ENCODE measurements at regions not wholly inside any gene's neighbourhood (a gene's known extent, or its start where the extent isn't known, plus 50 kb on each side); places are given as distances from the start of the nearest gene placed in this dataset.

DNA sequence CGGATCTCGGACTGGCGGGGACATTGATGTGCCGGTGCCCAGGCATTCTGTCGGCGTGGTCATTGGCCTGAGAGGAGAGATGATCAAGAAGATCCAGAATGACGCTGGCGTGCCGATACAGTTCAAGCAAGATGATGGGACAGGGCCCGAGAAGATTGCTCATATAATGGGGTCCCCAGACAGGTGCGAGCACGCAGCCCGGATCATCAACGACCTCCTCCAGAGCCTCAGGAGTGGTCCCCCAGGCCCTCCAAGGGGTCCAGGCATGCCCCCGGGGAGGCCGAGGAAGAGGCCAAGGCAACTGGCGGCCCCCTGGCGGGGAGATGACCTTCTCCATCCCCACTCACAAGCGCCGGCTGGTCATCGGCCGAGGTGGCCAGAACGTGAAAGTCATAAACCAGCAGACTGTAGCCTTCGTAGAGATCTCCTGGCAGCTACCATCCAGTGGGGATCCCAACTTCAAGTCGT is 106.5 kb upstream of the MTAP start:
- no peak overlapping the region for H3K27ac ChIP-seq
- TF ChIP-seq, protein P1, sequence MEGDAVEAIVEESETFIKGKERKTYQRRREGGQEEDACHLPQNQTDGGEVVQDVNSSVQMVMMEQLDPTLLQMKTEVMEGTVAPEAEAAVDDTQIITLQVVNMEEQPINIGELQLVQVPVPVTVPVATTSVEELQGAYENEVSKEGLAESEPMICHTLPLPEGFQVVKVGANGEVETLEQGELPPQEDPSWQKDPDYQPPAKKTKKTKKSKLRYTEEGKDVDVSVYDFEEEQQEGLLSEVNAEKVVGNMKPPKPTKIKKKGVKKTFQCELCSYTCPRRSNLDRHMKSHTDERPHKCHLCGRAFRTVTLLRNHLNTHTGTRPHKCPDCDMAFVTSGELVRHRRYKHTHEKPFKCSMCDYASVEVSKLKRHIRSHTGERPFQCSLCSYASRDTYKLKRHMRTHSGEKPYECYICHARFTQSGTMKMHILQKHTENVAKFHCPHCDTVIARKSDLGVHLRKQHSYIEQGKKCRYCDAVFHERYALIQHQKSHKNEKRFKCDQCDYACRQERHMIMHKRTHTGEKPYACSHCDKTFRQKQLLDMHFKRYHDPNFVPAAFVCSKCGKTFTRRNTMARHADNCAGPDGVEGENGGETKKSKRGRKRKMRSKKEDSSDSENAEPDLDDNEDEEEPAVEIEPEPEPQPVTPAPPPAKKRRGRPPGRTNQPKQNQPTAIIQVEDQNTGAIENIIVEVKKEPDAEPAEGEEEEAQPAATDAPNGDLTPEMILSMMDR (conservative IDR thresholded peaks at IDR 0.05), result no peak

DNA sequence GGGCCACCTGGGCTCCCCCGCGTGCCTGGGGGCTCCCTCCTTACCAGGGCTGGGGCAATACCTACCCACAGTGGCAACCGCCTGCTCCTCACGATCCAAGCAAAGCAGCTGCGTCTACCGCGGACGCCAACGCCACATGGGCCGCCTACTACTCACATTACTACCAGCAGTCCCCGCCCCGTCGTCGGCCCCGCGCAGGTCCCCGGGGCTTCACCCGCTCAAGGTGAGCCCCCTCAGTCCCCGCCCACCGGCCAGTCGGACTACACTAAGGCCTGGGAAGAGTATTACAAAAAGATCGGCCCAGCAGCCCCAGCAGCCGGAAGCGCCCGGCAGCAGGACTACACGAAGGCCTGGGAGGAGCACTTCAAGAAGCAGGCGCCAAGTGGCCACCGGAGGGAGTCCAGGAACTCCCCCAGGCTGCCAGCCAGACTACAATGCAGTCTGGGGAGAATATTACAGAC is 106.0 kb upstream of the MTAP start:
- TF ChIP-seq, protein P1 (conservative IDR thresholded peaks at IDR 0.05), result no peak
- no peak overlapping the region for H3K27ac ChIP-seq

DNA sequence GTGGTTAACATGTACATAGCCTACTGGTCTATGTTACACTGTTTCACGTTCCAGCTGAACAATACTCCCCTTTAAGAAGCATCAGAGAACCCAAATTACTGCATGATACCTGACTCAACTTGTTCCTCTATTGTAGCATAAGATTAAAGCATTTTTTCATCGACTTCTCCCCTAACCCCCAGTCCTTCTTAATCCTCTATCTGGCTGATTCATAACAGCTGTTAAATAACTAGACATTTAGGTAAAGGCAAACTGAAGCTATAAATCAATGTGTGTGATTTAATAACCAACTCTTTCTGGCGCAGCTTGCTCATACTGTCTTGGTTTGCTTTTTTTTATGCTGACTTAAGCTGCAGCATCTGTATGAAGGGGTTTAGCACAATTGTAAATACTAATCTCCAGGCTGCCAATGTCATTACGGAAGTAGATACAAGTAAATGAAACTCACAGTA is 94.2 kb upstream of the MTAP start:
- TF ChIP-seq, protein P1 (conservative IDR thresholded peaks at IDR 0.05), result no peak
- no peak overlapping the region for H3K27ac ChIP-seq

DNA sequence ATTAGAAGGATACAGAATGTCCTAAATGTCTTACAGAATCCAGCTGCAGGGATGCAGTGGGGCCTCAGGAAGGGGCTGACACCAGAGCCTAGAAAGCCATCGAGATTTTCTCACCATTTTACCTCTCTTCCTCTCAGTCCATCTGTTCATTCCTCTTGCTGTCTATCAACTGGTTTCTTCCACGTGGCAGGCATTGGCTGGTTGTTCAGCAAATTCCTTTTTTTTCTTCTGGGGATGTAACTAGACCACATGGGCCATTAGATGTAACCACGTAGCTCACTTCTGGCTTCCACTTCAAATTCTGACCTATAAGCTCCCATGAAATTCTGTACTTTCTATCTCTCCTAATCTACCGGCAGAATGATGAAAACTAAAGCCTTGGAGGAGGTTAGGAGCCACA is 93.6 kb upstream of the MTAP start:
- no peak overlapping the region for H3K27ac ChIP-seq
- TF ChIP-seq, protein P1 (conservative IDR thresholded peaks at IDR 0.05), result no peak

DNA sequence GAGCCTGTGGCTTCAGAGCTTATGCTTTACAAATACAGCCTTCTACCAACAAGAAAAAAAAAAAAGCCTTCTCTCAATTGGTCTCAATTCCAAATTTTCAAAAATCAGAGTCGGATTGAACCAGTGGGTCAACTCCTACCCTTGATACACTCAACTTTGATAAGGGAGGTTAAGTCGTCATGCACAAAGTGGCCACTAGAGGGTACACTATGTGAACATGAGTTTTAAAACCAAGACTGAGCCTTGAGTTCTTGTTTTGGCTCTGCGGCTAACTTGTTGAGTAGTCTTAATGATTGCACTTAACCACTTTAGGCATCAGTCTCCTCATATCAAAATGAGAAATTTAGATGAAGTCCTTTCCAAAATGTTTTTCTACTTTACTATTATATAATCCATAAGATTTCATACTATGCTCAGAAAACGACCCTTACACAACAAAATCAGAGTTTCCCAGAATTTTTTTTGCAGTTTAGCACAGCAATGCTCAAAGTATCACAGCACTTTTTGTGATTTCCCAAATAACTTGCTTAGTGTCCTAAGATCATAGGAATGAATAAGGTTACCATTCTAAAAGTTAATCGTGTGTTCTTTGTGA is 92.9 kb upstream of the MTAP start:
- H3K27ac ChIP-seq, result no peak overlapping the region
- TF ChIP-seq, protein P1 (conservative IDR thresholded peaks at IDR 0.05), result peak; percentile 90

DNA sequence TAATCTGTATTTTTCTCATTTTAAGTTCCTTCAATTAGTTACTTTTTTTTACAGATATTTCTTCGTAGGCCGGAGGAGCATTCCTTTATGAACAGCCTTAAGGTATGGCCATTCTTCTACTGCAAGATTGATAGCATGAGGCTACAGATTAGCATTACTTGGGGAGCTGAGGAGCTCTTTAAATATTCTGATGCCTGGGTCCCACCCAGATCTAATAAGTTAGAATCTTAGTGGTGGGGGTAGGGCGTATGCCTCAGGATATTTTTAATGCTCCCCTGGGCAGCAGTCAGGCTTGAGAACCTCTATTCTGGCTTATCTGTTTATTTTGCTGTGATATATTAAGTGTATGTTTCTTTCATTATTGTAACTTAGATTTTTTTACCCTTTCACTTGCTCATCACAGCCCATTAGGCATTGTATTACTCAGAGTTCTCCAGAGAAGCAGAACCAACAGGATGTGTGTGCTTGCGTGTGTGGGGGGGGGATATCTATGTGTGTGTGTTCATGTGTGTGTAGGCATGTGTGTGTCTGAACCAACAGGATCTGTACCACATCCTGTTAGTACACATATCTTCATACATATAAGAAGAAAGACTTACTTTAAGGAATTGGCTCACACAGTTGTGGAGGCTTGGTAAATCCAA is 91.8 kb upstream of the MTAP start:
- H3K27ac ChIP-seq, result no peak overlapping the region
- TF ChIP-seq, protein P1 (conservative IDR thresholded peaks at IDR 0.05), result no peak

DNA sequence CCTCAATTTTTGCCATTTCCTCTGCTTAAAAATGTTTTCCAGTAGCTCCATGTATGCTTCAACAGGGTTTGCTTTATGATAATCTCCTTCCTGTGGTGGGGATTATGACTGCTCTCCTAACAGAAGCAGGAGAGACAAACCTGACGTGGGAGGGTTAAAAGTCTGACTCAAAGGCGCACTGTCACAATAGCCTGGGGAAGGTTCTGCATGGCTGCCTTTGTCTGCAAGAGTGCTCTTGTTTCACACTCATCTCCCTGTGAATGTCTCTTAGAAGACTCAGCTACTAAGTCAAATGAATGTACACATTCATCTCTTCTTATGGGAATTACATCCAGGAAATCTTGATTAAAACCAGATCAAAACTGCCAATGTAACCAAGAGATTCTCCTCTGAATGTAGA is 90.9 kb upstream of the MTAP start:
- no peak overlapping the region for H3K27ac ChIP-seq
- TF ChIP-seq, protein P1 (conservative IDR thresholded peaks at IDR 0.05), result no peak

Data from VCaP (cell line).